SU-DHL-6 (cell line): ENCODE measurements at regions not wholly inside any gene's neighbourhood (a gene's known extent, or its start where the extent isn't known, plus 50 kb on each side); places are given as distances from the start of the nearest gene placed in this dataset.
"Not testable (repeated sequence)": the region's sequence is repeated elsewhere in the genome, so short reads cannot be mapped to it uniquely, and the experiment has no call there.

Experiments
- EZH2phosphoT487 ChIP-seq: fragments of 200-600 bp; sonication (generic), shearing (Covaris generic); conservative IDR thresholded peaks from 2 replicates; pipeline ENCODE4 v1.6.1; 2018; ENCODE audit warnings: mild to moderate bottlenecking, antibody characterized with exemption, low read length, moderate library complexity, mixed read lengths
- TF ChIP-seq, protein P1 (sequence below): fragments of 200-600 bp; sonication (generic); IDR thresholded peaks from one replicate; pipeline ENCODE4 v1.5.1; 2017; ENCODE audit warnings: antibody characterized with exemption, mild to moderate bottlenecking, low read length, moderate library complexity; ENCODE audit not compliant: insufficient read depth, poor library complexity, severe bottlenecking

DNA sequence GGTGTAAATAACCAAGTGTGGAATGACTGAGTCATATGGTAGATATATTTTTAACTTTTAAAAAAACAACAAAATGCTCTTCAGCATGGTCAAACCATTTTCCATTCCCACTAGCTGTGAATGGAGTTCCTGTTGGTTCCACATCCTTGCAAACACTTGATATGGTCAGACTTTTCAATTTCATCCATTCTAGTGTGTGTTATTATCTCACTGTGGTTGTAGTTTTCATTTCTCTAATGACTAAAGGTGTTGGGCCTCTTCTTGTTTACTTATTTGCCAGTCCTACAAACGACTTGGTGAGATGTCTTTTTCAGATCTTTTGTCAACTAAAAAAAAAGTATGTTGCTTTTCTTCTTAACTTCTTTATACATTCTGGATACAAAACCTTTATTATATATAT lies 135.9 kb downstream of the BCL2L11 start:
- TF ChIP-seq, protein P1, sequence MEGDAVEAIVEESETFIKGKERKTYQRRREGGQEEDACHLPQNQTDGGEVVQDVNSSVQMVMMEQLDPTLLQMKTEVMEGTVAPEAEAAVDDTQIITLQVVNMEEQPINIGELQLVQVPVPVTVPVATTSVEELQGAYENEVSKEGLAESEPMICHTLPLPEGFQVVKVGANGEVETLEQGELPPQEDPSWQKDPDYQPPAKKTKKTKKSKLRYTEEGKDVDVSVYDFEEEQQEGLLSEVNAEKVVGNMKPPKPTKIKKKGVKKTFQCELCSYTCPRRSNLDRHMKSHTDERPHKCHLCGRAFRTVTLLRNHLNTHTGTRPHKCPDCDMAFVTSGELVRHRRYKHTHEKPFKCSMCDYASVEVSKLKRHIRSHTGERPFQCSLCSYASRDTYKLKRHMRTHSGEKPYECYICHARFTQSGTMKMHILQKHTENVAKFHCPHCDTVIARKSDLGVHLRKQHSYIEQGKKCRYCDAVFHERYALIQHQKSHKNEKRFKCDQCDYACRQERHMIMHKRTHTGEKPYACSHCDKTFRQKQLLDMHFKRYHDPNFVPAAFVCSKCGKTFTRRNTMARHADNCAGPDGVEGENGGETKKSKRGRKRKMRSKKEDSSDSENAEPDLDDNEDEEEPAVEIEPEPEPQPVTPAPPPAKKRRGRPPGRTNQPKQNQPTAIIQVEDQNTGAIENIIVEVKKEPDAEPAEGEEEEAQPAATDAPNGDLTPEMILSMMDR = not testable (repeated sequence)
- not testable (repeated sequence) for TF ChIP-seq EZH2phosphoT487
